Transverse colon (tissue), 4 donors: ENCODE measurements at regions not wholly inside any gene's neighbourhood (a gene's known extent, or its start where the extent isn't known, plus 50 kb on each side); places are given as distances from the start of the nearest gene placed in this dataset.

ENCODE experiments used
- DNase-seq: peaks from one replicate; pipeline ENCODE4 v3.0.0-alpha.2; 2019
- H3K27ac ChIP-seq, 4 donors: fragments of 200-600 bp; sonication (generic); 2 replicates each; pipeline ENCODE4 v1.5.1; 2016 to 2018; ENCODE audit warnings: inconsistent platforms in 4 of 4
- H3K27me3 ChIP-seq: fragments of 200-600 bp; sonication (generic); 2 replicates; pipeline ENCODE4 v1.5.1; 2017; ENCODE audit warnings: inconsistent platforms
- H3K36me3 ChIP-seq, 4 donors: fragments of 200-600 bp; sonication (generic); 2 replicates each; pipeline ENCODE4 v1.5.1; 2017 to 2019; ENCODE audit warnings: inconsistent platforms in 4 of 4
- H3K4me1 ChIP-seq, 4 donors: fragments of 200-600 bp; sonication (generic); 2 replicates each; pipeline ENCODE4 v1.5.1; 2017 to 2020; ENCODE audit warnings: inconsistent platforms in 4 of 4
- H3K4me3 ChIP-seq, 4 donors: fragments of 200-600 bp; sonication (generic); 1 replicate in 1 of 4; 2 replicates in 3 of 4; pipeline versions ENCODE4 v1.5.1 to v1.6.1; 2017 to 2019; ENCODE audit warnings: inconsistent platforms in 4 of 4
- H3K9me3 ChIP-seq, 2 donors: fragments of 200-600 bp; sonication (generic); 2 replicates each; pipeline ENCODE4 v1.5.1; 2017 to 2019; ENCODE audit warnings: inconsistent platforms in 2 of 2
- EP300 ChIP-seq: sonication (generic); formaldehyde crosslinking; IDR thresholded peaks from one replicate; pipeline ENCODE4 v1.6.1; 2017; ENCODE audit warnings: antibody characterized with exemption, low read depth
- POLR2A ChIP-seq: fragments of 450-650 bp; IDR thresholded peaks from one replicate; pipeline ENCODE4 v1.6.1; 2016; ENCODE audit warnings: antibody characterized with exemption, mild to moderate bottlenecking, moderate library complexity
- POLR2AphosphoS5 ChIP-seq, 3 donors: sonication (generic); formaldehyde crosslinking; IDR thresholded peaks; one replicate each; pipeline ENCODE4 v1.6.1; 2016; ENCODE audit warnings: antibody characterized with exemption in 3 of 3
- WGBS, 2 donors: methylation state at CpG; one replicate each; pipeline ENCODE4 v1.1.5; 2018; ENCODE audit warnings: low coverage in 1 of 2; 5-methylcytosine and 5-hydroxymethylcytosine counted together
- in situ Hi-C, 4 donors: fragments of 200-750 bp; cut with MboI; loops; one replicate each; pipeline versions ENCODE4 v1.15.0 to v1.15.1; 2017; ENCODE audit warnings: low sequenced_read_pairs in 3 of 4, low pct_ligation_motif_present in 1 of 4, low pct_unique_long_range_greater_than_20kb in 1 of 4
- intact Hi-C: fragments of 100-400 bp; cut with DNase I; formaldehyde crosslinking; loops from one replicate; pipeline ENCODE4 v1.15.1; 2023; ENCODE audit warnings: low total_unique reads
- TF ChIP-seq, protein P1 (sequence below), 5 experiments: fragments of 200-600 bp in 3 of 5; fragments of 450-650 bp in 2 of 5; sonication (generic) in 3 of 5; IDR thresholded peaks; 1 replicate in 2 of 5; 2 replicates in 3 of 5; pipeline ENCODE4 v1.5.1; 2016 to 2017; ENCODE audit warnings: antibody characterized with exemption in 5 of 5, inconsistent platforms in 3 of 5, mild to moderate bottlenecking in 2 of 5, moderate library complexity in 1 of 5

DNA sequence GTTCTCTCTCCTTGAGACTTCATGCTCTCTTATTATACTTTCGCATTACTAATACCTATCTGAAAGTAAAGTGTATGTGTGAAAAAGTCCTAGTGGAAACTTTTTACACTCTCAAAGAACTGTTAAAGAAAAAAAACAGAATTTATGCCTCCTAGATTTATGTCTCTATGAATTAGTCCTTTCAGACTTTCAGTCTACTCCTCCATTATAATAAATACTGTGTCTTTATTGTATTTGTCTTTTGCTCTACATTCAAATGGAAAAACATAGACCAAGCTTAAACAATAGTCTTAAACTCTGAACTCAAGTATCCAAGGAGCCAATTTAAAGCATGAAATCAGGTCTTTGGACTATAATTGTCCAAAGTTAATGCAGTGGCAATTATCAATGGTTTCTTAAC lies 1449.0 kb downstream of the PLA2G4A start:
- in situ Hi-C loops = no loop called here
- H3K36me3 ChIP-seq = no peaks in the 10 kb centered on the region
- TF ChIP-seq POLR2A (no peak), POLR2AphosphoS5 (IDR thresholded peaks at IDR 0.05) (no peak), EP300 (no peak)
- TF ChIP-seq, protein P1, sequence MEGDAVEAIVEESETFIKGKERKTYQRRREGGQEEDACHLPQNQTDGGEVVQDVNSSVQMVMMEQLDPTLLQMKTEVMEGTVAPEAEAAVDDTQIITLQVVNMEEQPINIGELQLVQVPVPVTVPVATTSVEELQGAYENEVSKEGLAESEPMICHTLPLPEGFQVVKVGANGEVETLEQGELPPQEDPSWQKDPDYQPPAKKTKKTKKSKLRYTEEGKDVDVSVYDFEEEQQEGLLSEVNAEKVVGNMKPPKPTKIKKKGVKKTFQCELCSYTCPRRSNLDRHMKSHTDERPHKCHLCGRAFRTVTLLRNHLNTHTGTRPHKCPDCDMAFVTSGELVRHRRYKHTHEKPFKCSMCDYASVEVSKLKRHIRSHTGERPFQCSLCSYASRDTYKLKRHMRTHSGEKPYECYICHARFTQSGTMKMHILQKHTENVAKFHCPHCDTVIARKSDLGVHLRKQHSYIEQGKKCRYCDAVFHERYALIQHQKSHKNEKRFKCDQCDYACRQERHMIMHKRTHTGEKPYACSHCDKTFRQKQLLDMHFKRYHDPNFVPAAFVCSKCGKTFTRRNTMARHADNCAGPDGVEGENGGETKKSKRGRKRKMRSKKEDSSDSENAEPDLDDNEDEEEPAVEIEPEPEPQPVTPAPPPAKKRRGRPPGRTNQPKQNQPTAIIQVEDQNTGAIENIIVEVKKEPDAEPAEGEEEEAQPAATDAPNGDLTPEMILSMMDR (IDR thresholded peaks at IDR 0.05) = no peak
- no peaks in the 10 kb centered on the region for H3K4me1 ChIP-seq
- H3K27me3 ChIP-seq = no peaks in the 10 kb centered on the region
- intact Hi-C loops = no loop called here
- no peaks in the 10 kb centered on the region for H3K9me3 ChIP-seq
- H3K27ac ChIP-seq = no peak overlapping the region
- no peak overlapping the region for H3K4me3 ChIP-seq
- WGBS, 2 donors = 91 to 92% methylated on average over 1 of the region's 1 CpG
- no peak for DNase-seq

DNA sequence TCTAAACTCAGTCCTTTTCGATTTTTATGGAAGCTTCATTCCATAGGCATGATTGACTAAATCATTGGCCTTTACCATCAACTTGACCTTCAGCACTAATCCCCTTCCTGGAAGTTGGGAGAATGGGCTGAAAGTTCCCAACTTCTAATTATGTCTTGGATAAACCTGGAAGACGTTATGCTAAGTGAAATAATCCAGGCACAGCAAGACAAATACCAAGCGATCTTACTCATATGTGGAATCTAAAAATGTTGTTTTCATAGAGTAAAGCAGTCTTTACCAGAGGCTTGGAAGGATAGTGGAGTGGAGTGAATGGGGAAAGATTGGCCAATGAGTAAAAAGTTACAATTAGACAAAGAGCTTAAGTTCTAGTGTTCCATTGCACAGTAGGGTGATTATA lies 1453.2 kb downstream of the PLA2G4A start:
- intact Hi-C loops = no loop called here
- no peak overlapping the region for H3K4me3 ChIP-seq
- TF ChIP-seq POLR2A = no peak
- no peak for TF ChIP-seq POLR2AphosphoS5 (IDR thresholded peaks at IDR 0.05)
- 46 to 55% methylated on average over 2 to 3 of the region's 3 CpGs for WGBS, 2 donors
- no peaks in the 10 kb centered on the region for H3K36me3 ChIP-seq
- H3K9me3 ChIP-seq = no peaks in the 10 kb centered on the region
- in situ Hi-C loops = no loop called here
- H3K4me1 ChIP-seq = no peaks in the 10 kb centered on the region
- no peak overlapping the region for H3K27ac ChIP-seq
- no peak for DNase-seq
- no peaks in the 10 kb centered on the region for H3K27me3 ChIP-seq

DNA sequence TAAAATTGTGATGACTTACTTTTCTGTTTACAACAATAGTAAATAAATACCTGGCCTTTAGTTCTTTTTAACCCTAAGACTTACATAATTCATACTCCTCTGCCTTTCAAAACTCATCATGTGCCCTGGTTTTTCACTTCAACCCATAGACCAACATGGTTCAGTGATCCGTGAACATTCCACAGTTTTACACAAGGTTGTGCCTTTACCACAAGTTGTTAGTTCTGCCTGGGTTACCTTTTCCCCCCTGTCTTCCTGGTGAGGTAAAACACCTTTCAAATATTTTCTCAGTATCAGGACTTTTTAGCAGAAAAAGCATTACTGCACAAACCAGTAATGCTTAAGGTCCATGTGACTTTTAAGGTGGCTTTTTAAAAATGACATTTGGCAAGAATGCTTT lies 1466.4 kb downstream of the PLA2G4A start:
- no peaks in the 10 kb centered on the region for H3K36me3 ChIP-seq
- H3K27ac ChIP-seq = no peak overlapping the region
- intact Hi-C loops = no loop called here
- H3K4me1 ChIP-seq = no peaks in the 10 kb centered on the region
- H3K27me3 ChIP-seq = no peaks in the 10 kb centered on the region
- TF ChIP-seq POLR2AphosphoS5 (IDR thresholded peaks at IDR 0.05) (no peak), EP300 (no peak), POLR2A (no peak)
- TF ChIP-seq, protein P1 (IDR thresholded peaks at IDR 0.05) = no peak
- no peaks in the 10 kb centered on the region for H3K9me3 ChIP-seq
- in situ Hi-C loops = no loop called here
- DNase-seq = no peak
- 67 to 71% methylated on average over 1 of the region's 1 CpG for WGBS, 2 donors
- H3K4me3 ChIP-seq = no peak overlapping the region

DNA sequence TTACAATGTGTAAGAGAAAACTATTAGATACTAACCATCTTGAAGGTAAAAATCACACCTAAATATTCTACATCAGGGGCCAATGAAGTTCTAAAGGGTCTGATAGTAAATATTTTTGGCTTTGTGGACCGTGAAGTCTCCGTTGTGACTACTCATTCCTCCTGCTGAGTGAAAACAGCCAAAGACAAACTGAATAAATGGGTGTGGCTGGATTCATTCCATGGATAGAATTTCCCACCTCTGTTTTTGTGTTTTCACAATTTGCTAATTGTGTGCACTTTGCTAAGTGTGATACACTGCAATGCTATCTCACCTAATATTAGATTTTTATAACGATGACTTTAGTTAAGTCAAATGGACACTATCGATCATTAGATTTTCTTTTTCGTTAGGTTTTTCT lies 1474.0 kb downstream of the PLA2G4A start:
- in situ Hi-C loops = no loop called here
- 81% methylated on average over 5 of the region's 5 CpGs for WGBS, 2 donors
- no peak for DNase-seq

More for the DNA sequence above, 1474.0 kb downstream of the PLA2G4A start:
- TF ChIP-seq POLR2AphosphoS5 (IDR thresholded peaks at IDR 0.05) = no peak
- TF ChIP-seq, protein P1 (IDR thresholded peaks at IDR 0.05) = no peak
- TF ChIP-seq POLR2A = no peak
- TF ChIP-seq EP300 = no peak
- intact Hi-C loops = no loop called here
- H3K4me3 ChIP-seq = no peak overlapping the region
- no peaks in the 10 kb centered on the region for H3K27me3 ChIP-seq
- no peaks in the 10 kb centered on the region for H3K4me1 ChIP-seq
- H3K27ac ChIP-seq = no peak overlapping the region
- H3K36me3 ChIP-seq = no peaks in the 10 kb centered on the region
- no peaks in the 10 kb centered on the region for H3K9me3 ChIP-seq
